ENCODE measurements at regions not wholly inside any gene's neighbourhood (a gene's known extent, or its start where the extent isn't known, plus 50 kb on each side); places are given as distances from the start of the nearest gene placed in this dataset.
"Not testable (repeated sequence)": the region's sequence is repeated elsewhere in the genome, so short reads cannot be mapped to it uniquely, and the experiment has no call there.

- DNase-seq: no peak
Observed at GRCh38 chr14:84282618-84283017, 1247.3 kb upstream of the FLRT2 start.

GRCh38 chr14:84288781-84289180, 1241.2 kb upstream of the FLRT2 start:
- DNase-seq: no peak

- no peak for DNase-seq
Observed at GRCh38 chr14:84298663-84299195, 1231.2 kb upstream of the FLRT2 start.

GRCh38 chr14:84303140-84303539, 1226.8 kb upstream of the FLRT2 start:
- no peak for DNase-seq

GRCh38 chr14:84312551-84312950, 1217.4 kb upstream of the FLRT2 start:
- no peak for DNase-seq

GRCh38 chr14:84323450-84323849, 1206.5 kb upstream of the FLRT2 start:
- no peak for DNase-seq

GRCh38 chr14:84323978-84324377, 1206.0 kb upstream of the FLRT2 start:
- no peak for DNase-seq

- no peak for DNase-seq
Observed at GRCh38 chr14:84336433-84336832, 1193.5 kb upstream of the FLRT2 start.

- DNase-seq: no peak
Observed at GRCh38 chr14:84340938-84341337, 1189.0 kb upstream of the FLRT2 start.

- DNase-seq: not testable (repeated sequence)
Observed at GRCh38 chr14:84341867-84342266, 1188.1 kb upstream of the FLRT2 start.

GRCh38 chr14:84343656-84344055, 1186.3 kb upstream of the FLRT2 start:
- no peak for DNase-seq

- DNase-seq: no peak
Observed at GRCh38 chr14:84351646-84352045, 1178.3 kb upstream of the FLRT2 start.

- DNase-seq: no peak
Observed at GRCh38 chr14:84361476-84361875, 1168.5 kb upstream of the FLRT2 start.

GRCh38 chr14:84375235-84375634, 1154.7 kb upstream of the FLRT2 start:
- DNase-seq: no peak

- DNase-seq: no peak
Observed at GRCh38 chr14:84390010-84390409, 1139.9 kb upstream of the FLRT2 start.

- no peak for DNase-seq
Observed at GRCh38 chr14:84397631-84398030, 1132.3 kb upstream of the FLRT2 start.

GRCh38 chr14:84399296-84399910, 1130.5 kb upstream of the FLRT2 start:
- no peak for DNase-seq

GRCh38 chr14:84401631-84402030, 1128.3 kb upstream of the FLRT2 start:
- no peak for DNase-seq

- peak in 1 of 2 experiments; percentile 11 for DNase-seq
Observed at GRCh38 chr14:84403585-84403984, 1126.4 kb upstream of the FLRT2 start.

GRCh38 chr14:84404246-84404645, 1125.7 kb upstream of the FLRT2 start:
- no peak for DNase-seq

GRCh38 chr14:84409435-84409834, 1120.5 kb upstream of the FLRT2 start:
- no peak for DNase-seq

GRCh38 chr14:84410344-84410743, 1119.6 kb upstream of the FLRT2 start:
- DNase-seq: no peak

GRCh38 chr14:84420221-84420620, 1109.7 kb upstream of the FLRT2 start:
- DNase-seq: no peak

GRCh38 chr14:84421621-84422020, 1108.3 kb upstream of the FLRT2 start:
- peak in 1 of 2 experiments; percentile 2 for DNase-seq

- no peak for DNase-seq
Observed at GRCh38 chr14:84425968-84426367, 1104.0 kb upstream of the FLRT2 start.

Data from NCI-H526 (cell line).